PFSK-1 (cell line): ENCODE measurements at regions not wholly inside any gene's neighbourhood (a gene's known extent, or its start where the extent isn't known, plus 50 kb on each side); places are given as distances from the start of the nearest gene placed in this dataset.

Source experiments
- POLR2AphosphoS5 ChIP-seq: IDR thresholded peaks from 2 replicates; pipeline ENCODE4 v1.6.1; 2012; ENCODE audit warnings: low read depth, mild to moderate bottlenecking, control low read depth, low read length, moderate library complexity
- REST ChIP-seq, 2 experiments: IDR thresholded peaks; 2 replicates each; pipeline versions ENCODE4 v1.6.1 to v1.8.0; 2011 to 2012; ENCODE audit warnings: low read depth in 2 of 2, low read length in 2 of 2, control low read depth in 1 of 2, inconsistent platforms in 1 of 2, mild to moderate bottlenecking in 1 of 2, moderate library complexity in 1 of 2; ENCODE audit not compliant: insufficient read depth in 1 of 2
- SIN3A ChIP-seq: IDR thresholded peaks from 2 replicates; pipeline ENCODE4 v1.6.1; 2012; ENCODE audit warnings: mild to moderate bottlenecking, low read length, moderate library complexity, borderline replicate concordance; ENCODE audit not compliant: insufficient read depth
- TAF1 ChIP-seq: IDR thresholded peaks from 2 replicates; pipeline ENCODE4 v1.6.1; 2012; ENCODE audit warnings: low read length, control low read depth, borderline replicate concordance; ENCODE audit not compliant: insufficient read depth

GRCh38 chr3:159664006-159664405, 324.6 kb upstream of the IL12A start:
- TF ChIP-seq POLR2AphosphoS5 (no peak), TAF1 (no peak), SIN3A (no peak), REST (IDR thresholded peaks at IDR 0.05; ENCODE audit: insufficient read depth in 1 of 2, low read depth in 2 of 2, low read length in 2 of 2) (no peak)
